HCT116 (cell line): ENCODE measurements at regions not wholly inside any gene's neighbourhood (a gene's known extent, or its start where the extent isn't known, plus 50 kb on each side); places are given as distances from the start of the nearest gene placed in this dataset.

Experiments
- ATAC-seq: fragments of 200-7000 bp; cut with Tn5 transposase; 2 replicates; pipeline ENCODE4 v1.9.1; 2020; ENCODE audit warnings: mild to moderate bottlenecking, moderate library complexity
- BruUV-seq: library from RNA; stranded (reverse); fragments of 400-500 nt; replicated peaks from 2 replicates; lab custom pipeline; 2021; lab: Mats Ljungman, UMichigan
- CTCF ChIA-PET: fragments of 300-600 bp; sonication (Branson Sonifier 250); formaldehyde crosslinking; loops from one replicate; lab custom pipeline; 2021; ENCODE audit warnings: antibody characterized with exemption; lab: Charles Lee
- POLR2A ChIA-PET: fragments of 300-600, 350-600 bp; sonication (Branson Sonifier 250); formaldehyde crosslinking; loops from one replicate; lab custom pipeline; 2021; ENCODE audit warnings: antibody characterized with exemption; lab: Charles Lee
- RAD21 ChIA-PET, 2 experiments: fragments of 300-600 bp; sonication (Branson Sonifier 250); formaldehyde crosslinking; loops; one replicate each; lab custom pipeline; 2023; ENCODE audit warnings: low total read pairs in 2 of 2; ENCODE audit not compliant: uncharacterized antibody in 2 of 2, unreplicated experiment in 2 of 2, low non-redundant PET in 1 of 2; lab: Charles Lee
- DNase-seq: peaks from one replicate; pipeline ENCODE4 v3.0.0-alpha.2; 2010; ENCODE audit warnings: low read depth, low spot score
- H2AFZ ChIP-seq: fragments of 200-600 bp; shearing (Covaris generic), sonication (generic); 2 replicates; pipeline ENCODE4 v1.6.1; 2017; ENCODE audit warnings: low read depth, mixed run types, mixed read lengths, antibody characterized with exemption, low read length; ENCODE audit not compliant: poor library complexity, severe bottlenecking
- H3K27ac ChIP-seq: 2 replicates; pipeline ENCODE4 v1.5.1; 2012; ENCODE audit warnings: low read depth, low read length
- H3K27me3 ChIP-seq: fragments of 200-600 bp; sonication (generic); 2 replicates; pipeline ENCODE4 v1.6.1; 2016; ENCODE audit warnings: mixed run types, low read length, mixed read lengths; ENCODE audit not compliant: insufficient read depth
- H3K36me3 ChIP-seq, 2 experiments: fragments of 200-500 bp in 1 of 2; fragments of 200-600 bp in 1 of 2; sonication (Bioruptor generic) in 1 of 2; sonication (generic) in 1 of 2; 2 replicates each; pipeline versions ENCODE4 v1.5.1 to v1.6.1; 2014 to 2016; ENCODE audit warnings: low read length in 2 of 2, inconsistent platforms in 1 of 2, mixed read lengths in 1 of 2, mixed run types in 1 of 2; ENCODE audit not compliant: insufficient read depth in 2 of 2, control insufficient read depth in 1 of 2
- H3K4me1 ChIP-seq, 2 experiments: fragments of 200-600 bp in 1 of 2; sonication (generic) in 1 of 2; 2 replicates each; pipeline versions ENCODE4 v1.5.1 to v1.6.1; 2012 to 2017; ENCODE audit warnings: low read length in 2 of 2, inconsistent platforms in 1 of 2, mild to moderate bottlenecking in 1 of 2, mixed read lengths in 1 of 2, mixed run types in 1 of 2, moderate library complexity in 1 of 2; ENCODE audit not compliant: insufficient read depth in 2 of 2, control insufficient read depth in 1 of 2
- H3K4me2 ChIP-seq: fragments of 200-600 bp; sonication (generic); 2 replicates; pipeline ENCODE4 v1.6.1; 2017; ENCODE audit warnings: mixed run types, low read length, mixed read lengths
- H3K4me3 ChIP-seq, 2 experiments: fragments of 200-600 bp in 1 of 2; sonication (generic) in 1 of 2; replicated peaks in 1 of 2; 2 replicates each; pipeline ENCODE4 v1.5.1; 2011 to 2016; ENCODE audit warnings: low read length in 2 of 2, control low read depth in 1 of 2, low read depth in 1 of 2, mild to moderate bottlenecking in 1 of 2, mixed read lengths in 1 of 2, mixed run types in 1 of 2
- H3K79me2 ChIP-seq: fragments of 200-600 bp; sonication (generic); 2 replicates; pipeline ENCODE4 v1.6.1; 2017; ENCODE audit warnings: mild to moderate bottlenecking, mixed run types, low read length, moderate library complexity, mixed read lengths; ENCODE audit not compliant: insufficient read depth
- H3K9ac ChIP-seq: fragments of 200-600 bp; sonication (generic); 2 replicates; pipeline ENCODE4 v1.6.1; 2016; ENCODE audit warnings: low read length, mixed read lengths
- H3K9me2 ChIP-seq: fragments of 200-600 bp; sonication (generic), shearing (Covaris generic); 2 replicates; pipeline ENCODE4 v1.6.1; 2017; ENCODE audit warnings: mixed run types, mild to moderate bottlenecking, moderate library complexity; ENCODE audit not compliant: insufficient read depth
- H3K9me3 ChIP-seq, 2 experiments: fragments of 200-500 bp in 1 of 2; fragments of 200-600 bp in 1 of 2; sonication (Bioruptor generic) in 1 of 2; sonication (generic) in 1 of 2; 2 replicates each; pipeline ENCODE4 v1.6.1; 2014 to 2017; ENCODE audit warnings: low read length in 2 of 2, mixed read lengths in 2 of 2, inconsistent platforms in 1 of 2, low read depth in 1 of 2, mild to moderate bottlenecking in 1 of 2, mixed run types in 1 of 2, moderate library complexity in 1 of 2; ENCODE audit not compliant: control insufficient read depth in 1 of 2, insufficient read depth in 1 of 2
- H4K20me1 ChIP-seq: fragments of 200-600 bp; sonication (generic), shearing (Covaris generic); 2 replicates; pipeline ENCODE4 v1.6.1; 2017; ENCODE audit warnings: mixed run types, mild to moderate bottlenecking, moderate library complexity; ENCODE audit not compliant: insufficient read depth
- CBX3 ChIP-seq: IDR thresholded peaks from 2 replicates; pipeline ENCODE4 v1.6.1; 2012; ENCODE audit warnings: low read depth
- CEBPB ChIP-seq: IDR thresholded peaks from 2 replicates; pipeline ENCODE4 v1.6.1; 2012; ENCODE audit warnings: low read depth
- EGR1 ChIP-seq: IDR thresholded peaks from 2 replicates; pipeline ENCODE4 v1.6.1; 2012; ENCODE audit warnings: low read depth
- EZH2phosphoT487 ChIP-seq: fragments of 200-600 bp; IDR thresholded peaks from 2 replicates; pipeline ENCODE4 v1.6.1; 2018; ENCODE audit warnings: antibody characterized with exemption, borderline replicate concordance
- FOSL1 ChIP-seq: IDR thresholded peaks from 2 replicates; pipeline ENCODE4 v1.6.1; 2012; ENCODE audit warnings: low read depth
- POLR2AphosphoS5 ChIP-seq: IDR thresholded peaks from 2 replicates; pipeline ENCODE4 v1.6.1; 2011; ENCODE audit warnings: mild to moderate bottlenecking, low read depth, low read length, moderate library complexity
- SRF ChIP-seq: IDR thresholded peaks from 2 replicates; pipeline ENCODE4 v1.6.1; 2012; ENCODE audit warnings: low read depth
- TCF7L2 ChIP-seq: IDR thresholded peaks from 2 replicates; pipeline ENCODE4 v1.7.0; 2011; ENCODE audit warnings: borderline replicate concordance, inconsistent platforms; ENCODE audit not compliant: insufficient read depth, insufficient read length; ENCODE audit errors: extremely low read depth
- YY1 ChIP-seq: IDR thresholded peaks from 2 replicates; pipeline ENCODE4 v1.6.1; 2011; ENCODE audit warnings: low read length, low read depth, moderate library complexity, mild to moderate bottlenecking; ENCODE audit not compliant: insufficient replicate concordance; ENCODE audit errors: extremely low read depth
- ZNF274 ChIP-seq: fragments of 200-500 bp; sonication (Bioruptor generic); IDR thresholded peaks from 2 replicates; pipeline ENCODE4 v1.6.1; 2014; ENCODE audit warnings: mild to moderate bottlenecking, low read depth, low read length, inconsistent platforms
- intact Hi-C: fragments of 100-400 bp; cut with micrococcal nuclease; formaldehyde crosslinking; loops from 2 replicates; pipeline ENCODE4 v1.10.0; 2022
- TF ChIP-seq, protein P1 (sequence below): IDR thresholded peaks from 2 replicates; pipeline ENCODE4 v1.6.1; 2012; ENCODE audit warnings: low read depth
- TF ChIP-seq, protein P2 (sequence below), 3 experiments: fragments of 200-600 bp in 1 of 3; sonication (generic) in 1 of 3; IDR thresholded peaks in 2 of 3; conservative IDR thresholded peaks in 1 of 3; 2 replicates each; pipeline ENCODE4 v1.5.1; 2012 to 2017; ENCODE audit warnings: low read depth in 2 of 3, low read length in 2 of 3, antibody characterized with exemption in 1 of 3, borderline replicate concordance in 1 of 3, control low read depth in 1 of 3, mild to moderate bottlenecking in 1 of 3, mixed read lengths in 1 of 3, mixed run types in 1 of 3, moderate library complexity in 1 of 3; ENCODE audit not compliant: insufficient read depth in 1 of 3
- TF ChIP-seq, protein P3 (sequence below): IDR thresholded peaks from 2 replicates; pipeline ENCODE4 v1.6.1; 2012
- TF ChIP-seq, protein P4 (sequence below): IDR thresholded peaks from 2 replicates; pipeline ENCODE4 v1.6.1; 2012

DNA sequence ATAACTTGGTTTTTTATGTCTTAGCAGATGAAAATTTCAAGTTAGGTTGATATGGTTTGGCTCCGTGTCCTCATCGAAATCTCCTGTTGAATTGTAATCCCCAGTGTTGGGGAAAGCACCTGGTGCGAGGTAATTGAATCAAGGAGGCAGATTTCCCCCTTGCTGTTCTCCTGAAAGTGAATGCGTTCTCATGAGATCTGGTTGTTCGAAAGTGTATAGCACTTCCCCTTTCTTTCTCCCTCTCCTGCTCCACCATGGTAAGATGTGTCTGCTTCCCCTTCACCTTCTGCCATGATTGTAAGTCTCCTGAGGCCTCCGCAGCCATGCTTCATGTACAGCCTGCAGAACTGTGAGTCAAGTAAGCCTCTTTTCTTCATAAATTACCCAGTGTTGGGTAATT is 242.1 kb upstream of the TNP1 start:
- Histone ChIP-seq H3K27ac (no peak overlapping the region), H3K9ac (no peak overlapping the region), H3K79me2 (no peaks in the 10 kb centered on the region), H4K20me1 (no peaks in the 10 kb centered on the region), H3K4me3 (no peak overlapping the region), H3K27me3 (no peaks in the 10 kb centered on the region), H3K4me1 (peaks cover 14 to 36% of the 10 kb centered on the region in 2 experiments), H3K9me2 (no peaks in the 10 kb centered on the region), H3K9me3 (no peaks in the 10 kb centered on the region)
- ChIA-PET CTCF (no interaction called here), RAD21 (no interaction called here)
- no TSS peak for BruUV-seq
- DNase-seq, result no peak
- intact Hi-C loops, result no loop called here
- no peak for ATAC-seq
- TF ChIP-seq, protein P1, sequence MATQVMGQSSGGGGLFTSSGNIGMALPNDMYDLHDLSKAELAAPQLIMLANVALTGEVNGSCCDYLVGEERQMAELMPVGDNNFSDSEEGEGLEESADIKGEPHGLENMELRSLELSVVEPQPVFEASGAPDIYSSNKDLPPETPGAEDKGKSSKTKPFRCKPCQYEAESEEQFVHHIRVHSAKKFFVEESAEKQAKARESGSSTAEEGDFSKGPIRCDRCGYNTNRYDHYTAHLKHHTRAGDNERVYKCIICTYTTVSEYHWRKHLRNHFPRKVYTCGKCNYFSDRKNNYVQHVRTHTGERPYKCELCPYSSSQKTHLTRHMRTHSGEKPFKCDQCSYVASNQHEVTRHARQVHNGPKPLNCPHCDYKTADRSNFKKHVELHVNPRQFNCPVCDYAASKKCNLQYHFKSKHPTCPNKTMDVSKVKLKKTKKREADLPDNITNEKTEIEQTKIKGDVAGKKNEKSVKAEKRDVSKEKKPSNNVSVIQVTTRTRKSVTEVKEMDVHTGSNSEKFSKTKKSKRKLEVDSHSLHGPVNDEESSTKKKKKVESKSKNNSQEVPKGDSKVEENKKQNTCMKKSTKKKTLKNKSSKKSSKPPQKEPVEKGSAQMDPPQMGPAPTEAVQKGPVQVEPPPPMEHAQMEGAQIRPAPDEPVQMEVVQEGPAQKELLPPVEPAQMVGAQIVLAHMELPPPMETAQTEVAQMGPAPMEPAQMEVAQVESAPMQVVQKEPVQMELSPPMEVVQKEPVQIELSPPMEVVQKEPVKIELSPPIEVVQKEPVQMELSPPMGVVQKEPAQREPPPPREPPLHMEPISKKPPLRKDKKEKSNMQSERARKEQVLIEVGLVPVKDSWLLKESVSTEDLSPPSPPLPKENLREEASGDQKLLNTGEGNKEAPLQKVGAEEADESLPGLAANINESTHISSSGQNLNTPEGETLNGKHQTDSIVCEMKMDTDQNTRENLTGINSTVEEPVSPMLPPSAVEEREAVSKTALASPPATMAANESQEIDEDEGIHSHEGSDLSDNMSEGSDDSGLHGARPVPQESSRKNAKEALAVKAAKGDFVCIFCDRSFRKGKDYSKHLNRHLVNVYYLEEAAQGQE, result no peak
- TF ChIP-seq EZH2phosphoT487, result no peak
- no peak for TF ChIP-seq CEBPB
- no peak for TF ChIP-seq ZNF274
- no peak for TF ChIP-seq EGR1
- no peak for TF ChIP-seq YY1
- TF ChIP-seq POLR2AphosphoS5, result no peak
- TF ChIP-seq SRF, result no peak
- TF ChIP-seq, protein P2, sequence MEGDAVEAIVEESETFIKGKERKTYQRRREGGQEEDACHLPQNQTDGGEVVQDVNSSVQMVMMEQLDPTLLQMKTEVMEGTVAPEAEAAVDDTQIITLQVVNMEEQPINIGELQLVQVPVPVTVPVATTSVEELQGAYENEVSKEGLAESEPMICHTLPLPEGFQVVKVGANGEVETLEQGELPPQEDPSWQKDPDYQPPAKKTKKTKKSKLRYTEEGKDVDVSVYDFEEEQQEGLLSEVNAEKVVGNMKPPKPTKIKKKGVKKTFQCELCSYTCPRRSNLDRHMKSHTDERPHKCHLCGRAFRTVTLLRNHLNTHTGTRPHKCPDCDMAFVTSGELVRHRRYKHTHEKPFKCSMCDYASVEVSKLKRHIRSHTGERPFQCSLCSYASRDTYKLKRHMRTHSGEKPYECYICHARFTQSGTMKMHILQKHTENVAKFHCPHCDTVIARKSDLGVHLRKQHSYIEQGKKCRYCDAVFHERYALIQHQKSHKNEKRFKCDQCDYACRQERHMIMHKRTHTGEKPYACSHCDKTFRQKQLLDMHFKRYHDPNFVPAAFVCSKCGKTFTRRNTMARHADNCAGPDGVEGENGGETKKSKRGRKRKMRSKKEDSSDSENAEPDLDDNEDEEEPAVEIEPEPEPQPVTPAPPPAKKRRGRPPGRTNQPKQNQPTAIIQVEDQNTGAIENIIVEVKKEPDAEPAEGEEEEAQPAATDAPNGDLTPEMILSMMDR (IDR thresholded peaks at IDR 0.05 in 2 of 3, conservative IDR thresholded peaks at IDR 0.05 in 1 of 3; ENCODE audit: borderline replicate concordance in 1 of 3, insufficient read depth in 1 of 3, low read depth in 2 of 3, low read length in 2 of 3), result no peak
- no peak for TF ChIP-seq FOSL1
- TF ChIP-seq, protein P3, sequence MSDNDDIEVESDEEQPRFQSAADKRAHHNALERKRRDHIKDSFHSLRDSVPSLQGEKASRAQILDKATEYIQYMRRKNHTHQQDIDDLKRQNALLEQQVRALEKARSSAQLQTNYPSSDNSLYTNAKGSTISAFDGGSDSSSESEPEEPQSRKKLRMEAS, result no peak
- TF ChIP-seq TCF7L2, result no peak
- TF ChIP-seq, protein P4, sequence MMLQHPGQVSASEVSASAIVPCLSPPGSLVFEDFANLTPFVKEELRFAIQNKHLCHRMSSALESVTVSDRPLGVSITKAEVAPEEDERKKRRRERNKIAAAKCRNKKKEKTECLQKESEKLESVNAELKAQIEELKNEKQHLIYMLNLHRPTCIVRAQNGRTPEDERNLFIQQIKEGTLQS, result no peak
- no peak for TF ChIP-seq CBX3
- TF ChIP-seq, all 23 proteins: peak for 0
- H2AFZ ChIP-seq, result no peak overlapping the region
- H3K36me3 ChIP-seq, result no peaks in the 10 kb centered on the region
- POLR2A ChIA-PET, result no interaction called here
- H3K4me2 ChIP-seq, result no peak overlapping the region
